ENCODE measurements at regions not wholly inside any gene's neighbourhood (a gene's known extent, or its start where the extent isn't known, plus 50 kb on each side); places are given as distances from the start of the nearest gene placed in this dataset.
"Not testable (repeated sequence)": the region's sequence is repeated elsewhere in the genome, so short reads cannot be mapped to it uniquely, and the experiment has no call there.

DNA sequence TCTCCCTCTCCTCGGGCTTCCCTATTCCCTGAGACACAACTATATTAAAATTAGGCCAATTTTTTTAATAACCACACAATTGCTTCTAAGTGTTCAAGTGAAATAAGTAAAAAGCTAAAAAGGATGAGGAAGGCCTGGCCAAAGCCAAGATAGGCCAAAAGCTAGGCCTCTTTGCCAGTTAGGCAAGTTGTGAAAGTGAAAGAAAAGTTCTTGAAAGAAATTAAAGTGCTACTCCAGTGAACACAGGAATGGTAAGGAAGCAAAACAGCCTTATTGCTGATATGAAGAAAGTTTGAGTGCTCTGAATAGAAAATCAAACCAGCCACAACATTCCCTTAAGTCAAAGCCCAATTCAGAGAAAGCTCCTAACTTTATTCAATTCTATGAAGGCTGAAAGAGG lies 114.2 kb upstream of the FAT4 start:
- no peak overlapping the region for H3K4me3 ChIP-seq (ENCODE audit: low read depth, low read length, poor library complexity, severe bottlenecking)
- TF ChIP-seq EZH2 (IDR thresholded peaks at IDR 0.05; ENCODE audit: borderline replicate concordance, low read depth, low read length, poor library complexity, severe bottlenecking) (no peak), CTCF (conservative IDR thresholded peaks at IDR 0.05; ENCODE audit: low read depth, low read length) (no peak)
- CTCF ChIA-PET, result no interaction called here
- no peak overlapping the region for H3K27ac ChIP-seq (ENCODE audit: low read depth, low read length, poor library complexity, severe bottlenecking)
- intact Hi-C loops (cut with micrococcal nuclease; ENCODE audit: unreplicated experiment), result no loop called here
- POLR2A ChIA-PET (ENCODE audit: low non-redundant PET), result no interaction called here
- H3K9me3 ChIP-seq (ENCODE audit: low read depth, low read length, poor library complexity, severe bottlenecking), result no peaks in the 10 kb centered on the region
- no peaks in the 10 kb centered on the region for H3K27me3 ChIP-seq (replicated peaks; ENCODE audit: insufficient read depth, low read depth, low read length, poor library complexity)
- no peaks in the 10 kb centered on the region for H3K36me3 ChIP-seq (ENCODE audit: insufficient read depth, low read length, poor library complexity, severe bottlenecking)
- BruUV-seq (replicated peaks), result no TSS peak
- H3K4me1 ChIP-seq (ENCODE audit: insufficient read depth, low read length, poor library complexity, severe bottlenecking), result peaks cover 13% of the 10 kb centered on the region
- no peak for DNase-seq (ENCODE audit: low spot score)

DNA sequence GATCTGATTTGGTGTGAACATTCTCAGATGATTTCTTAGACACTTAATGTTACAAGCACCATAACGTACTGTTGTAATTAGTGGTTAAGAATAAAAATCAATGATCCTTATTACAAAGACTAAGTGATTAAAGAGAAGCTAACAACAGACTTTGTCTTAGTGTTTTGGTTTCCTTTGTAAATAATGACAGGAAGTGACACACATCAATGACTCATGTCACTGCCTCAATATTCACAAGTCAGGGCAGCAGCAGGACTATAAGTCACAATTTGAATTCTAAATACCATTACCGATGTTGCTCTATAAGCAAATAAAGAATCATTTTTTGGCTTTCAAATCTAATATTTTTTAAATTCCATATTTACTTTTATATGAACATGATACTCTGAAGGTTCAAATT lies 115.8 kb upstream of the FAT4 start:
- H3K27me3 ChIP-seq (replicated peaks; ENCODE audit: insufficient read depth, low read depth, low read length, poor library complexity), result no peaks in the 10 kb centered on the region
- POLR2A ChIA-PET (ENCODE audit: low non-redundant PET), result no interaction called here
- DNase-seq (ENCODE audit: low spot score), result peak; percentile 84
- no peaks in the 10 kb centered on the region for H3K36me3 ChIP-seq (ENCODE audit: insufficient read depth, low read length, poor library complexity, severe bottlenecking)
- intact Hi-C loops (cut with micrococcal nuclease; ENCODE audit: unreplicated experiment), result no loop called here
- no peak overlapping the region for H3K4me3 ChIP-seq (ENCODE audit: low read depth, low read length, poor library complexity, severe bottlenecking)
- no peaks in the 10 kb centered on the region for H3K9me3 ChIP-seq (ENCODE audit: low read depth, low read length, poor library complexity, severe bottlenecking)
- no peak for TF ChIP-seq EZH2 (IDR thresholded peaks at IDR 0.05; ENCODE audit: borderline replicate concordance, low read depth, low read length, poor library complexity, severe bottlenecking)
- no peak for TF ChIP-seq CTCF (conservative IDR thresholded peaks at IDR 0.05; ENCODE audit: low read depth, low read length)
- BruUV-seq (replicated peaks), result no TSS peak
- H3K27ac ChIP-seq (ENCODE audit: low read depth, low read length, poor library complexity, severe bottlenecking), result no peak overlapping the region
- CTCF ChIA-PET, result no interaction called here
- H3K4me1 ChIP-seq (ENCODE audit: insufficient read depth, low read length, poor library complexity, severe bottlenecking), result peaks cover 14% of the 10 kb centered on the region

DNA sequence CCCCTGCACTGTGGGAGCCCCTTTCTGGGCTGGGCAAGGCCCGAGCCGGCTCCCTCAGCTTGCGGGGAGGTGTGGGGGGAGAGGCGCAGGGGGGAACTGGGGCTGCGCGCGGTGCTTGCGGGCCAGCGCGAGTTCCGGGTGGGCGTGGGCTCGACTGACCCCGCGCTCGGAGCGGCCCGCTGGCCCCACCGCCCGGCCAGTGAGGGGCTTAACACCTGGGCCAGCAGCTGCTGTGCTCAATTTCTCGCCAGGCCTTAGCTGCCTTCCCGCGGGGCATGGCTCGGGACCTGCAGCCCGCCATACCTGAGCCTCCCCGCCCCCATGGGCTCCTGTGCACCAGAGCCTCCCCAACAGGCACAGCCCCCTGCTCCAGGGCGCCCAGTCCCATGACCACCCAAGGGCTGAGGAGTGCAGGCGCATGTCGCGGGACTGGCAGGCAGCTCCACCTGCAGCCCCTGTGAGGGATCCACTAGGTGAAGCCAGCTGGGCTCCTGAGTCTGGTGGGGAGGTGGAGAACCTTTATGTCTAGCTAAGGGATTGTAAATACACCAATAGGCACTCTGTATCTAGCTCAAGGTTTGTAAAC lies 122.8 kb upstream of the FAT4 start:
- H3K4me3 ChIP-seq (ENCODE audit: low read depth, low read length, poor library complexity, severe bottlenecking); DNase-seq (ENCODE audit: low spot score); CTCF ChIA-PET; intact Hi-C loops (cut with micrococcal nuclease; ENCODE audit: unreplicated experiment); BruUV-seq (replicated peaks); H3K27ac ChIP-seq (ENCODE audit: low read depth, low read length, poor library complexity, severe bottlenecking); H3K9me3 ChIP-seq (ENCODE audit: low read depth, low read length, poor library complexity, severe bottlenecking); H3K36me3 ChIP-seq (ENCODE audit: insufficient read depth, low read length, poor library complexity, severe bottlenecking); H3K27me3 ChIP-seq (replicated peaks; ENCODE audit: insufficient read depth, low read depth, low read length, poor library complexity); POLR2A ChIA-PET (ENCODE audit: low non-redundant PET); H3K4me1 ChIP-seq (ENCODE audit: insufficient read depth, low read length, poor library complexity, severe bottlenecking): not testable (repeated sequence)

DNA sequence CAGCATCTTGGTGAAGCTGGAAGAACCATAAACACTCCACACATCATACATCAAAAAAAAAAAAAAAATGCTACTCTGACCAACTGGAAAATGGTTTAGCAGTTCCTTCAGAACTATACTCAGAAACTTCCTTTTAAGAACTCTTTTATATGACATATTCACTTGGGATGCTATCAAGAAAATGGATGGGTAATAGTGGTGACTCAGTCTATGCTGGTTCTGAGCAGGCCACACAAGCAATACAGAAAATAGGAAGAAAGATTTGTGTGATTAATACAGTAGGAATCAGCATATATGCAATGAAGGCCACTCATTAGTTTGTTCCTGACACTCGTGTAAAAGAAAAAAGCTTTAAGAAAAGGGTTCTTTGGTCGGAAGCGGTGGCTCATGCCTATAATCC lies 123.5 kb upstream of the FAT4 start:
- ChIA-PET CTCF (no interaction called here), POLR2A (ENCODE audit: low non-redundant PET) (no interaction called here)
- BruUV-seq (replicated peaks), result no TSS peak
- intact Hi-C loops (cut with micrococcal nuclease; ENCODE audit: unreplicated experiment), result no loop called here
- no peaks in the 10 kb centered on the region for H3K36me3 ChIP-seq (ENCODE audit: insufficient read depth, low read length, poor library complexity, severe bottlenecking)
- no peak for DNase-seq (ENCODE audit: low spot score)
- TF ChIP-seq CTCF (conservative IDR thresholded peaks at IDR 0.05; ENCODE audit: low read depth, low read length) (no peak), EZH2 (IDR thresholded peaks at IDR 0.05; ENCODE audit: borderline replicate concordance, low read depth, low read length, poor library complexity, severe bottlenecking) (no peak)
- H3K9me3 ChIP-seq (ENCODE audit: low read depth, low read length, poor library complexity, severe bottlenecking), result no peaks in the 10 kb centered on the region
- no peak overlapping the region for H3K27ac ChIP-seq (ENCODE audit: low read depth, low read length, poor library complexity, severe bottlenecking)
- peaks cover 6% of the 10 kb centered on the region for H3K4me1 ChIP-seq (ENCODE audit: insufficient read depth, low read length, poor library complexity, severe bottlenecking)
- H3K27me3 ChIP-seq (replicated peaks; ENCODE audit: insufficient read depth, low read depth, low read length, poor library complexity), result no peaks in the 10 kb centered on the region
- H3K4me3 ChIP-seq (ENCODE audit: low read depth, low read length, poor library complexity, severe bottlenecking), result no peak overlapping the region

All from A673 (cell line).